GM18870 (cell line): ENCODE measurements at regions not wholly inside any gene's neighbourhood (a gene's known extent, or its start where the extent isn't known, plus 50 kb on each side); places are given as distances from the start of the nearest gene placed in this dataset.

ENCODE experiments used
- ATAC-seq: cut with Tn5 transposase; IDR thresholded peaks from one replicate; pipeline ENCODE4 v1.9.1; 2021; ENCODE audit warnings: moderate library complexity; ENCODE audit not compliant: unreplicated experiment

DNA sequence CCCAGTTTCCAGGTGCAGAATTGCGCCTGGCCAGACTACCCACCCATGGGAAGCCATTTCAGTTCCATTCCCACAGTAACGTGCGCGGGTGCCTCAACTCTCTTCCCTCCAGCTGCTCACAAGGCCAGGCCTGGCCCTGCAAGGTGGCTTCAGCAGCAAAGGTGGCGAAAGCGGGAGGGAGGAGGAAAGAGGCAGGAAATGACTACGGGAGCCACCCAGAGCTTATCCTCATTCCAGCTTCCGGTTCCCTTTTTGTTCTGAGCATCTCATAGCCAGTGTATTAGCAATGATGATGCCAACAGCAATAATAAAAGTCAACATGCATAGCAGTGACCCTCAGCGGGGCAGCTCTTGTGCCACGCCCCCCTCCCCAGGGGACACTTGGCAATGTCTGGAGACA, 101.5 kb upstream of the BOD1 start:
- no peak for ATAC-seq

- no peak for ATAC-seq
These were observed 102.0 kb upstream of the BOD1 start for GRCh38 chr5:173718469-173718868.

DNA sequence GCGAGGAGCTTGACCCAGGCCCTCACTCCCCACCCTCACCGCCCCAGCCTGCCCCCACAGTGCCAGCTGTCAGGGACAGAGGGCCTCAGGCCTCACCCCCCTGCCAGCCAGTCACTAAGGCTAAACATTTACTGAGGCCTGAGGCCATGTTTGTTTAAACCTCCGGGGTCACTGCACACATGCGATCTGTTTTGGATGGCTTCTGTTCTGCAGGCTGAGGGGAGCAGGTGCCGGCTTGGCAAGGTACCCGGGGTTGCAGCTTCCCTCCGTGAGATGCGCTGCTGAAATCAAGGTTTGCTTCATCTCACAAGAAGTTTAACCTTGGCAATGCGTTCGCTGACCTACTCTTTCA, 103.3 kb upstream of the BOD1 start:
- ATAC-seq = no peak

- no peak for ATAC-seq
These were observed 104.0 kb upstream of the BOD1 start for GRCh38 chr5:173720286-173720952.

GRCh38 chr5:173720953-173721600, 104.6 kb upstream of the BOD1 start:
- no peak for ATAC-seq

DNA sequence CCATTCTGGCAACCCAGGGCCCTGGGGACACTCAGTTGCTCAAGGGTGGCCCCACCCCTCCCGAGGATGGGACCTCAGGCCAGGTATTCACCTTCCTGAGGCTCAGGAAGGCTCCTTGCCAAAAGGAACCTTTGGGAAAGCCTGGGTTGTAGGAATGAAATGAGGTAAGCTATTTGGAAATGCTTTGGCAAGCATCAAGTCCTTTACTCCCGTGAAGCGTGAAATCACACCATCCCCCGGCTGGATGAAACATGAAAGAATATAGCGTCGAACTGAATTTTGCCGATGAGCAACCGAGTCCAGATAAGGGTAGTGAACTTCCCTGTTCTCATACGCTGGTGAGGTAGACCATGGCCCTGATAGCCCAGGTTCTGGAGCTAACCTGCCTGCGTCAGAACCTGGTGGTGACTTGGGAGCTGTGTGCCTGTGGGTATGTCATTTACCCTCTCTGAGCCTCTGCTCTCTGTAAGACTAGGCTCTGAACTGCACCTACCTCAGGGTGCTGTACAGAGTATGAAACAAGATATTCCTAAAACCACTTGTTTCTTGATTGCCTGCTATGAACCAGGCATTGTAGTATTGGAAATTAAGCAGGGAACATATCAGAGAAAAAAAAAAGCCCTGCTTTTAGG, 105.3 kb upstream of the BOD1 start:
- no peak for ATAC-seq

GRCh38 chr5:173726846-173727557, 110.6 kb upstream of the BOD1 start:
- ATAC-seq = no peak

GRCh38 chr5:173727839-173728778, 111.7 kb upstream of the BOD1 start:
- ATAC-seq = no peak

DNA sequence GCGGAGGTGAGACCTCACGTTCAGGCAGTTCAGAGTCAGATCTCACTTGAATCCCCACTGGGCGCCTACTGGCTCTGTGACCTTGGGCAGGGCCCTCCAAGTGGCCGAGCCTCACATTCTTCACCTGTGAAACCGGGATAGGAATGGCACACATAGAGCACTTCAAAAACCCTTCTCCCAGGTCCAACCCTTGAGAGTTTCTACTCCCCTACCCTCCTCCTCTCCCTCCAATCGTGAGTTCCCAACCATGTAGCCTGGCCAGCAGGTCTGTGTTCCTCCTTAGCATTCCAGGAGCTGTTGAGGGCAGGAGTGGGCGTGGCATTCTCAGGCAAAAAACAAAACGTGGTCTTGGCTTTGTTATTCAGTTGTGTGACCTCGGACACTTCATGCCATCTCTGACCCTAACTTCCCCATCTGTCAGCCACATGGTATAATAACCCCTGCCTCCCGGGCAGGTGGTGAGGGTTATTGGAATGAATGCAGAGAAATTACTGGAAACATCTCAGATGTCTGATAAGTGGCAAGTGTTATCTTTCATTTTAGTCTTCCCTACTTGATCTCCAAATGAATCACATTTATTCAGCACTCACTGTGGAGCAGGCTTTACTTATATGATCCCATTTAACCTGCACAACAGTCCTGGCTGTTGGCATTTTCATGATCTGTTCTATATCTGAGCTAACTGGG, 112.8 kb upstream of the BOD1 start:
- ATAC-seq = no peak

DNA sequence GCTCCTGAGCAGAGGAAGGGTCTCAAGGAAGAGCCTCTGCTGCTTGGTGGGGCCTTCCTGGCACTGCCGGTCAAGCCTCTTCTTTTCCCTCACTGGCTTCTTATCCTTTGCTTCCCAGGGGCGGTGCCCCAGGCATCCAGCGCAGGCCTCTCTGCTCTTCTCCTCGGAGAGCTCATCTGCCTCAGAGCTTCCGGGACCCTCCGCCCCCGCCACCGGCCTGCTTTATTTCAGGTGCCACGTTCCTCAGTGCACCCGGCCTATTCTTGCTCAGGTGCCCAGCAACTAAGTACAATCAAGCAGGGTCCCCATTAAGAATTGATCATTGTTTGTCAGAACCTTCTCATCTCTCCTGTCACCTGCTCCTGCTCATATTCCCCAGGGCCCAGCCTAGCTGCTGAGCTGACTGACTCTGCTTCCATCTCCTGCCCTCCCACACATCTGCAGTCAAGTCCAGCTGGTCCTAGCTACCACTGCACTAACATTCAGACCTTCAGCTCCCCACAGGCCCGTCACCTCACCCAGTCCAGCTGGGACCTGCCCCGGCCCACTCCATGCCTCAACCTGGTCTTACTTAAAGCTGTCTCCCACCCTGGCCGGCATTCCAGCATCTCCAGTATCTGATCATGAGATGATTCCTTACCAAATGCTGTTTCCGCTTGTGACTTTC, 114.3 kb upstream of the BOD1 start:
- ATAC-seq = no peak

GRCh38 chr5:173733021-173733420, 116.6 kb upstream of the BOD1 start:
- ATAC-seq = no peak

DNA sequence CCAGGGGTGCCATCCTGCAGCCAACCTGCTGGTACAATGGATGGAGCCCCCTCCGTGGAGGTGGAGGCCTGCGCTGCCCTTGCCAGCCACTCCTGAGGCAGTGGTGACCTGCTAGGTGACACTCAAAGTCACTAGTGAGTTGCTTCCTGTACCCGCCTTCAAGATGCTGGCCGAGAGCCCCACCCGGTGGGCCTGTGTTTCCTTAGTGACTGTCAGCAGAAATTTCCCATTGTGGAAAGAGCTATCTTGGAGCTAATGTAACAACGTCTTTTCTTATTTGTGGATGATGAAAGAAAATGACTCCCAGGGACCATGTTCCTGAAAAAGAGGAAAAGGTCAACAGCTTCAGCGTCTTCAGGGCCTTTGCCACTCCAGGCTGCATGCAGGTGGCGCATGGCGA, 117.0 kb upstream of the BOD1 start:
- ATAC-seq = no peak

GRCh38 chr5:173733831-173734501, 117.5 kb upstream of the BOD1 start:
- ATAC-seq = no peak

GRCh38 chr5:173734716-173735115, 118.3 kb upstream of the BOD1 start:
- ATAC-seq = no peak

DNA sequence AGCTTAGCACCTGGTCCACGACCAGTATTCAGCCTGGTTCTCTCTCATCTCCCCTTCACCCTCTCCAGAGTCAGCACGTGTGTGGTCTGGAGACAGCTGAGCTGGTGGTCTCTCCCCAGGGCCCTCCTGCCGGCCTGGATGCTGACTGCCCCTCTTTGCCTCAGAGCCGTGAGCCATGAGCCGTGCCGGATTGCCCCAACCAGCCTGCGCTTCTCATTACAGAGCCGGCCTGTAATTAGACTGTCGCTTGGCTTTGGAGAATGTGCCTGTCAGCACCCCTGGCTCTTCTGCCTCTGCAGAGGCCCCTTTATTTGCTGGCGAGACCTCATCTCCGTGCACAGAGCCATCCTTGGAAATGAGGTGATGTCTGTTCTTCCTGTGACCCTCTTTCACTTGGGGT, 118.7 kb upstream of the BOD1 start:
- ATAC-seq = no peak

DNA sequence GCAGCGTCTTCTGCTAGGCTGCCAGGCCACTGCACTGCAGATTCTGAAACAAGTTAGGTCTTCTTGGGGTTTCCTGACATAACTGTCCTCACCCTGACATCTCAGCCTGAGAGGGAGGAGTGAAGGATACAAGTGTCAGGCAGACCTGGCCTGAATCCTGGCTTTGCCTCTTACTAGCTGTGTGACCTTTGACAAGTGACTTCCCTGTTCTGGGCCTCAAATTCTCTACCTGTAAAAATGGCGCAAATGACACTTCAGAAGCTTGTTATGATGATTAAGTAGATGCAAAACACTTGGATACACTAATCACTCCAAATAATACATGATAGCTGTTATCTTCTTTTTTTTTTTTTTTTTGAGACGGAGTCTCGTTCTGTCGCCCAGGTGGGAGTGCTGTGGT, 119.2 kb upstream of the BOD1 start:
- no peak for ATAC-seq

- ATAC-seq = no peak
These were observed 119.9 kb upstream of the BOD1 start for GRCh38 chr5:173736374-173736773.

- ATAC-seq = peak; percentile 72
These were observed 120.5 kb upstream of the BOD1 start for GRCh38 chr5:173736923-173737412.

DNA sequence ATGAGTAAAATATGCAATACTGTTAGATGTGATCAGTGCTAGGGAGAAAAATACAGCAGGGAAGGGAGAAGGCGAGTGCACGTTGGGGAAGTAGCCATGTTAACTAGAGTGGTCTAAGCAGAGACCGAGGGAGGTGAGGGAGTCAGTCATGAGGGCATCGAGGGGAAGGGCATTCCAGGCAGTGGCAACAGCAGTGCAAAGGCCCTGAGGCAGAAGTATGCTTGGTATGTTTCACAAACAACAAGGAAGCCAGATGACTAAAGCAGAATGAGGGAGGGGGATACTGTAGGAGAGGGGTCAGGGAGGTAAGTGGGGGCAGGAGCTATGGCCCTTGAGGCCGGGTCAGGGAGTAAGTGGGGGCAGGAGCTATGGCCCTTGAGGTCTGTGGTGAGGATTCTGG, 123.3 kb upstream of the BOD1 start:
- ATAC-seq = no peak
